ENCODE measurements at regions not wholly inside any gene's neighbourhood (a gene's known extent, or its start where the extent isn't known, plus 50 kb on each side); places are given as distances from the start of the nearest gene placed in this dataset.

DNA sequence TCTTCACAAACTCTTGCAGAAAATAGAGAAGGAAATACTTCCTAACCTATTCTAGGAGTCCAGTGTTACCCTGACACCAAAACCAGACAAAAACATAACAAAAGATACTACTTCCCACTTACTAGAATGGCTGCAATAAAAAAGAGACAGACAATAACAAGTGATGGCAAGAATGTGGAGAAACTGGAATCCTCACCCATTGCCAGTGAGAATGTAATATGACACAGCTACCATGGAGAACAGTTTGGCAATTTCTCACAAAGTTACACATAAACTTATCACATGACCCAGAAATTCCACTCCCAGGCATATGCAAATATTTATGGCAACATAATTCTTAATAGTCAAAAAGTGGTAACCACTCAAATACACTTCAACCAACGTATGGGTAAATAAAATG is 209.8 kb upstream of the CTAGE1 start:
- Mint-ChIP-seq H3K4me1 (peaks cover 0 to 2% (median 0%) of the 10 kb centered on the region in 3 donors), H3K4me3 (no peak overlapping the region), H3K27me3 (peaks cover 4% of the 10 kb centered on the region), H3K27ac (no peak overlapping the region), H3K36me3 (peaks cover 3% of the 10 kb centered on the region), H3K9me3 (peaks cover 2 to 16% (median 4%) of the 10 kb centered on the region in 3 donors)

DNA sequence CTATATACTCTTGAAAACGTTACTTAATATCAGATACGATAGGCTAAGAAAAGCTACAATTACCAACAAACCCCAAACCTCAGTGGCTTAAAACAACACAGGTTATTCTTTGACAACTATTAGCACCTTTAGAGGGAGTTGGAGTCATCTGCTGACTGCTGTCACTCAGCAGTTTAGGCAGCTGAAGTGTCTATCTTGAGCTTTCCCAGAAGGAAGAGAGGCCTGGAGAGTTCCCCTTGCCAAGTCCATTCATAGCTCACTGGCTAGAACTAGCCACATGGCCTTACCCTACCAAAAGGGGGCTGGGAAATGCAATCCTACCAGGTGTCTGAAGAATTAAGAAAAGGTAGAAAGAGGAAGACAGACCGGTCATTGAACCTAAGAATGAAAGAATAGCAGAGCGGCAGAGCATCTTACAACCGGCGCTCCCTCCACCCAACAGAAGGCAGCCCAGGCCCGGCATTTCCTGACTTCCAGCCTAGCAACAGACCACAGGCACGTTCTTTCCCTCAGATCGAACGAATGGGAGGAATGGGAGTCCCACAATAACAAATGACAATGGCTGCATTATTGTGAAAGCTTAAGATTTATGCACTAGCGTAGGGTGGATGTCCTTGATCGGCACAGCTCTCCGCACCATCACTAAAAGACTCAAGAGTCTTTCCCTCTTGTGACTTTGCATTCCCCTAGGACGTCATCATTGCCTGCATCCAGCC is 211.2 kb upstream of the CTAGE1 start:
- H3K27me3 Mint-ChIP-seq: peaks cover 4% of the 10 kb centered on the region
- no peak overlapping the region for H3K4me3 Mint-ChIP-seq
- peaks cover 0 to 2% (median 0%) of the 10 kb centered on the region in 3 donors for H3K4me1 Mint-ChIP-seq
- peaks cover 2 to 14% (median 4%) of the 10 kb centered on the region in 3 donors for H3K9me3 Mint-ChIP-seq
- no peak overlapping the region for H3K27ac Mint-ChIP-seq
- H3K36me3 Mint-ChIP-seq: peaks cover 1% of the 10 kb centered on the region

DNA sequence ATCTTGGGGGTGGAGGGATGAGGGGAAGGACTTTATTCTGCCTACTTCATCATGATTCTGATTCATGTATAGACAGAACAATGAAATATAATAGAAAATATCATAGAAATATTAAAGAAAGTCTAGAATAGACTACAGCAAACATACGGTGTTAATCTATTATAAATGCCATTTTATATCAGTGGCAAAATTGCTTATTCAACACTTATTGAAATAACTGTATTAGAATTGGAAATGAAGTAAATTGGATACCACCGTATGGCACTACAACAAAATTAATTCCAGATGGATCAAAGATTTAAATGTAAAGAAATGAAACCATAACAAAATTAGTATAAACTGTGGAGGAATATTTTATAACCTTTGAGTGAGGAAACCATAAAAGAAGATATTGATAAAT is 213.3 kb upstream of the CTAGE1 start:
- peaks cover 0 to 2% (median 0%) of the 10 kb centered on the region in 3 donors for H3K4me1 Mint-ChIP-seq
- H3K4me3 Mint-ChIP-seq: no peak overlapping the region
- peaks cover 3 to 17% (median 6%) of the 10 kb centered on the region in 3 donors for H3K9me3 Mint-ChIP-seq
- H3K36me3 Mint-ChIP-seq: peaks cover 1% of the 10 kb centered on the region
- no peak overlapping the region for H3K27ac Mint-ChIP-seq
- H3K27me3 Mint-ChIP-seq: no peaks in the 10 kb centered on the region

DNA sequence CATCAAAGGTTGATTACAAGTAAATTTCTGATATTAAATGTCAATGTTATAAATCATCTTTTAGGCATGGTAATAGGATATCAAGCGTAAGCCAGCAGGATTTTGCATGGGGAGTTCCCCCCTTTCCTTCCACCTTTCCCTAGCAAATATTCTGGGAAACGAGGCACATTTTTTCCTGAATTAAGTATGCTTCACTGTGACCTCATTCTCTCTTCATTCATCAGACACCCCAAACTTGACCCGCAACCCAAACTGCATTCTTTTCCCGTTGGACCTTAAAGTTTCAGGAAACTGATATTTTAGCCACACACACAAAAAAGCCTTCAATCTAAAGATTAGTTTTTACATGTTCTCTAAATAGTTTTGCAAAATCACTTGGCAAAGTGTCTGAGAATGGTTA is 214.5 kb upstream of the CTAGE1 start:
- no peak overlapping the region for H3K4me3 Mint-ChIP-seq
- peaks cover 1% of the 10 kb centered on the region for H3K36me3 Mint-ChIP-seq
- H3K27me3 Mint-ChIP-seq: no peaks in the 10 kb centered on the region
- peaks cover 4 to 21% (median 7%) of the 10 kb centered on the region in 3 donors for H3K9me3 Mint-ChIP-seq
- H3K27ac Mint-ChIP-seq: no peak overlapping the region
- H3K4me1 Mint-ChIP-seq: peaks cover 0 to 2% (median 0%) of the 10 kb centered on the region in 3 donors

DNA sequence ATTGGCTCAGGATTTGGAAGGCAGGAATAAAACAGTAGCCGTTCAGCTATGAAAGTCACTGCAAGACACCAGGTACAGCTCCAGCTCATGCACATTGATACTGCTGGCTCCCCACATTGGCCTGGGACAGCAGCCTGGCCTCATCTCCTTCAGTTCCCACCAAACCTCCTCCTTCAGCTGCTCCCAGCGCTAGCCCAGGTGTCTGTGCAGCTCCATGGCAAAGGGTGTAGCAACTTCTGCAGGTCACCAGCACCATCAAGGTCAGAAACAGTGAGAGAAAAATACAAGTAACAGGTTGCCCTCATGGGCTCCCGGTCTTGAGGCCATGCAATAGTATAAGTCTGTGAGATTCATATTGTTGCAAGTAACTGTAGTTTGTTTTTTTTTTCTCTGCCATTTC is 216.7 kb upstream of the CTAGE1 start:
- Mint-ChIP-seq H3K27me3 (no peaks in the 10 kb centered on the region), H3K9me3 (peaks cover 11 to 22% (median 12%) of the 10 kb centered on the region in 3 donors), H3K36me3 (no peaks in the 10 kb centered on the region), H3K4me1 (no peaks in the 10 kb centered on the region), H3K4me3 (no peak overlapping the region), H3K27ac (no peak overlapping the region)

DNA sequence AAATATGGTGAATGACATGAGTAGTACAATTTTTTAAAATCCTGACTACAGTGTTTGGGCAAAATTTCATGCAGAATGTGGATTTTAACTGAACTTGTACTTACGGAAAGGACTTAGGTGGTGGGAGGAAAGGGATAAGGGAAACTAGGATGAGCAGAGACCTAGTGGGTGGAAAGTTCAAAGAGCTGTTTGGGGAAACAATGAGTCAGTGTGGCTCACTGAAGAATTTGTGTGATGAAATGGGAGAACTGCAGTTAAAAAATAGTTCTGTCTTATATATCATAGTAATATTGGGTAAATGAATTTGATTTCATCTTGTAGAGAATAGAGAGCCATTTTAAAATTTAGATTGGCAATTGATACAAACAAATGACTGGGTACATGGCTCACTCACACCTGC is 220.1 kb upstream of the CTAGE1 start:
- no peaks in the 10 kb centered on the region for H3K4me1 Mint-ChIP-seq

DNA sequence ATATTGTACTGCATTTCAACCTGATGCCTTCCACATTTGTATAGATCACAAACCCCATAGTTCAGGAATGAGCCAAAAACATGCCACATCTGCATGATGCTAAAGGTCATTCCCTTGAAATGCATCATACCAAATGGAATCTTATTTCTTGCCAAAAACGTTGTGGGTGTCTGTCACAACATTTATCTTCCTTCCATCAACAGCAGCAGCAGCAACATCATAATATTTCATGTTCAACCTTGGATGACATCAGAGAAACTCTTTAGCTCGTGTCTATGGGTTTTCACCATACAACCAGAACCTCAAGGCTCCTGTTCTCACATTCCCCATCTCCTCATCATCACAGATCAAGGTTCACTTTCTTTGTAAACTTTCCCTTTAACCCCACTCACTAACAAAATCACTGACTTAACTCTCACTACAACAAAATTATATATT is 221.3 kb upstream of the CTAGE1 start:
- Mint-ChIP-seq H3K4me1 (no peaks in the 10 kb centered on the region), H3K27me3 (no peaks in the 10 kb centered on the region), H3K4me3 (no peak overlapping the region), H3K36me3 (peaks cover 3% of the 10 kb centered on the region), H3K27ac (no peak overlapping the region), H3K9me3 (peaks cover 12 to 17% (median 15%) of the 10 kb centered on the region in 3 donors)

More for the DNA sequence above, 220.1 kb upstream of the CTAGE1 start:
- Mint-ChIP-seq H3K9me3 (peaks cover 12 to 17% (median 15%) of the 10 kb centered on the region in 3 donors), H3K27me3 (no peaks in the 10 kb centered on the region), H3K27ac (no peak overlapping the region), H3K4me3 (no peak overlapping the region), H3K36me3 (peaks cover 3% of the 10 kb centered on the region)

DNA sequence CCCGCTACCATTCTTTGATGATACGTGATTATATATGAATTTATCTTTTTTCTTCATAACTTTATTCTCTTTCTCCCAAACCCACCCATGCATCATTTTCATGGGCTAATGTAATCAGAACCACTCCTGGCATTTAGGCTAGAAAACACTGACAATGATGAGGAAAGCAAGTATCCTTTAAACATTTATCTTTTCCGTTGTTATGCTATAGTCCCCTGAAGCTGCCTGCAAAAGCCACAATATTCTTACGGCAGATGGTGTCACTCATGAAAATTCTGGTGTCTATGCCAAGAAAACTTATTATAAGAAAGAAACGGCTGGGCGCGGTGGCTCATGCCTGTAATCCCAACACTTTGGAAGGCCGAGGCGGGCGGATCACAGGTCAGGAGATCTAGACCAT is 221.8 kb upstream of the CTAGE1 start:
- peaks cover 10 to 17% (median 15%) of the 10 kb centered on the region in 3 donors for H3K9me3 Mint-ChIP-seq
- H3K4me3 Mint-ChIP-seq: no peak overlapping the region
- no peak overlapping the region for H3K27ac Mint-ChIP-seq
- H3K36me3 Mint-ChIP-seq: peaks cover 3% of the 10 kb centered on the region
- H3K27me3 Mint-ChIP-seq: no peaks in the 10 kb centered on the region
- H3K4me1 Mint-ChIP-seq: no peaks in the 10 kb centered on the region

DNA sequence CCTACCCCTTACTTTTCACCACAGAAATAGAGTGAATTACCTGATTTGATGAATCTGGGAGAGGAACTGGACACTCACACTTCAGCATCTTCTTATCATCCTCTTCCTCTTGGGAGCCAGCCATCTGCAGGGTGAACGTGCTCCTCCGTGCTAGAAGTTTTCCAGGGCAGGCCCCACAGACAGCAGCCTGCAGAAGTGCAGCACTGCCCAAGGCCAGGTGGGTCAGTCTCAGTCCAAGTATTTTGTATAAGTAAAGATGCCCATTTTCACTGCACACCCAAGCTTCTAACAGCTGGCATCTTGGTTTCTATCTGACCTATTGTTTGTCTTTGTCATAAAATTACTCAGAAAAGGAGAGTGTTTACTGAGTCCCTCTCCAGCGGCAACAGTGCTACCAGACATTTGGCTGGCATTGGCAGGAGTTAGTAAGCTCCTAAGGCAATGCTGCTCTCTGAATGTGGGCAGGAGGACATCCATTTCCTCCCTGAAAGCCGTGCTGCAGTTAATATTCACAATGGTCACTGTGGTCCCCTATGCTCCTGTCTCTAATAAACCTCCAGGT is 222.6 kb upstream of the CTAGE1 start:
- H3K4me3 Mint-ChIP-seq: no peak overlapping the region
- no peak overlapping the region for H3K27ac Mint-ChIP-seq
- no peaks in the 10 kb centered on the region for H3K27me3 Mint-ChIP-seq
- peaks cover 3% of the 10 kb centered on the region for H3K36me3 Mint-ChIP-seq
- H3K4me1 Mint-ChIP-seq: no peaks in the 10 kb centered on the region
- peaks cover 10 to 20% (median 12%) of the 10 kb centered on the region in 3 donors for H3K9me3 Mint-ChIP-seq

DNA sequence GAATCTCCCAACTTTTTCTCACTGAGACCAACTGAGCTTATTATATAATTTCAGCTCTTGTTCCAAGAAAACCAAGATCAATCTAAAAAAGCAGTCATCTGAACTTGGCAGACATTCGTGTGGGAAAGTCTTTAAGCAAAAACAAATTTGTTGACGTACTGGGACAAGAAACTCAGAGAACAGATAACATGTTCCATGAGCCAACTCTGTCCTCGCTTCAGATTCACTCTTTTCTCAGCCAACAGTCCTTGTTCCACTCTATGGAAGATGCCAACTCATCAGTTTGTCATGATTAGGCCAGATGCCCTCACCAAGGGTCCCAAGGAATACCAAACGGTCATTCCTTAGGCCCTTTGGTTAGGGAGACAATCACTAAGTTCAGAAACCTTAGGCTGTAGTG is 224.2 kb upstream of the CTAGE1 start:
- Mint-ChIP-seq H3K36me3 (peaks cover 3% of the 10 kb centered on the region), H3K4me1 (no peaks in the 10 kb centered on the region), H3K9me3 (peaks cover 4 to 20% (median 9%) of the 10 kb centered on the region in 3 donors), H3K27me3 (no peaks in the 10 kb centered on the region), H3K27ac (no peak overlapping the region), H3K4me3 (no peak overlapping the region)

DNA sequence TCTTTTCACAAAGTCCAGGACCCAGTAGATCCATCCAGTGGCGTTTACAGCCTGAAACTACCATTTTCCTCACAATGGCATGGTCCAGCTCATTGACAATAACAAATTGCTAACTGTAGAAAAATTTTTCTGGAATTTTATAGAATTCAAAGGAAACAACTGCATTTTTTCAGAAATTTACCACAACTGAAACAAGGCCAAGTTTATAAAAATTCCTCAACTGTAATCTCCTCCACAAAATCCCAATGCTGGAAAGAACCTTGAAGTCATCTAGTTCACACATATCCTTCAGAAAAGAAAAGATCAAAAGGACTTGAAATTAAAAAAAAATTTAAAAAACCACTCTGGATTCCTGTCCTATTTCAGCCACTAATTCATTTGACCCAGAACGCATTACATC is 226.0 kb upstream of the CTAGE1 start:
- Mint-ChIP-seq H3K4me3 (no peak overlapping the region), H3K27me3 (no peaks in the 10 kb centered on the region), H3K4me1 (no peaks in the 10 kb centered on the region), H3K27ac (no peak overlapping the region), H3K36me3 (peaks cover 3% of the 10 kb centered on the region), H3K9me3 (peaks cover 0 to 16% (median 4%) of the 10 kb centered on the region in 3 donors)

DNA sequence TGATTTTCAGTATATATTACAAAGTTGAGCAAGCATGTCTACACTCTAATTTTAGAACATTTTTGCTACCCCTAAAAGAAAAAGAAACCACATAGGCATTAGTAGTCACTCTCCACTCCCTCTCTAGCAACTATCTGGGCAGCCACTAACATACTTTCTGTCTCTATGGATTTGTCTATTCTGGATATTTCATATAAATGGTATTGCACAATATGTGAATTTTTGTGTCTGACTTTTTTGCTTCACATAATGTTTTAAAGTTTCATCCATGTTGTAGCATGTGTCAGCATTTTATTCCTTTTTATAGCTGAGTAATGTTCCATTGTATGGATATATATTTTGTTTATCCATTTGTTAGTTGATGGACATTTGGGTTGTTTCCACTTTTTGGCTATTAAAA is 232.5 kb upstream of the CTAGE1 start:
- Mint-ChIP-seq H3K4me1 (no peaks in the 10 kb centered on the region), H3K27me3 (no peaks in the 10 kb centered on the region), H3K4me3 (no peak overlapping the region), H3K27ac (no peak overlapping the region), H3K36me3 (no peaks in the 10 kb centered on the region), H3K9me3 (peaks cover 3 to 17% (median 12%) of the 10 kb centered on the region in 3 donors)

DNA sequence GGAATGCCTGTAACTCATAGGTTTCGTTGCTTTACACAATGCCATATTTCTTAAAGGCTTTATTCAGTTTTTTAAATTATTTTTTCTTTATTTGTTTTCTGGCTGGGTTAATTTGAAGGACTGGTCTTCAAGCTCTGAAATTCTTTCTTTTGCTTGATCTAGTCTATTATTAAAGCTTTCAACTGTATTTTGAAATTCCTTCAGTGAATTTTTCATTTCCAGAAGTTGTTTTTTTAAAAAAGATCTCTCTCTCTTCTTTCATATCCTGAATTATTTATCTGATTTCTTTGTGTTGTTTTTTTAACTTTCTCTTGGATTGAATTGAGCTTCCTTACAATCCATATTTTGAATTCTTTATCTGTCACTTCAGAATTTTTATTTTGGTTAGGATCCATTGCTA is 239.9 kb upstream of the CTAGE1 start:
- H3K27ac Mint-ChIP-seq: no peak overlapping the region
- no peak overlapping the region for H3K4me3 Mint-ChIP-seq
- no peaks in the 10 kb centered on the region for H3K4me1 Mint-ChIP-seq
- peaks cover 2 to 38% (median 32%) of the 10 kb centered on the region in 3 donors for H3K9me3 Mint-ChIP-seq
- H3K36me3 Mint-ChIP-seq: no peaks in the 10 kb centered on the region
- H3K27me3 Mint-ChIP-seq: peaks cover 1% of the 10 kb centered on the region

DNA sequence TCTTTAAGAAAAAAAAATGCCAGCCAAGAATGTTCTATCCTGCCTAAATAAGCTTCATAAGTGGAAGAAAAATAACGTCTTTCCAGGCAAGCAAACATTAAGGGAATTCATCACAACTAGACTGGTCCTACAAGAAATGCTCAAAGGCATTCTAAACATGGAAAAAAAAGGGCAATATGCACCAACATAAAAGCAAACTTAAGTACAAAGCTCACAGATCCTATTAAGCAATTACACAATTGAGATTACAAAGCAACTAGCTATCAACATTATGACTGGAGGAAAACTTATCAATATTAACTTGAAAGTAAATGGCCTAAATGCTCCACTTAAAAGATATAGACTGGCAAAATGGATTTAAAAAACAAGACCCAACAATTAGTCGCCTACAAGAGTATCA is 240.6 kb upstream of the CTAGE1 start:
- Mint-ChIP-seq H3K27ac (no peak overlapping the region), H3K4me1 (no peaks in the 10 kb centered on the region), H3K9me3 (peaks cover 4 to 40% (median 37%) of the 10 kb centered on the region in 3 donors), H3K27me3 (peaks cover 1% of the 10 kb centered on the region), H3K4me3 (no peak overlapping the region), H3K36me3 (peaks cover 1% of the 10 kb centered on the region)

DNA sequence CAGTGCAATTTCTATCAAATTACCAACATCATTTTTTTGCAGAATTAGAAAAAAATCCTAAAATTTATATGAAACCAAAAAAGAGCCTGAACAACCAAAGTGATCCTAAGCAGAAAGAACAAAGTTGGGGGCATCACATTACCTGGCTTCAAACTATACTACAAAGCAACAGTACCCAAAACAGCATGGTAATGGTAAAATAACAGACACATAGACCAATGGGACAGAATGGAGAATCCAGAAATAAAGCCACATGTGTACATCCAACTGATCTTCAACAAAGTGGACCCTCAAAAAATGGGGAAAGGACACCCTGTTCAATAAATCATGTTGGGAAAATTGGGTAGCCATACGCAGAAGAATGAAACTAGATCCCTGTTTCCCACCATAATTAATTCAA is 245.7 kb upstream of the CTAGE1 start:
- no peak overlapping the region for H3K27ac Mint-ChIP-seq
- no peaks in the 10 kb centered on the region for H3K27me3 Mint-ChIP-seq
- H3K4me1 Mint-ChIP-seq: no peaks in the 10 kb centered on the region
- peaks cover 11 to 39% (median 26%) of the 10 kb centered on the region in 3 donors for H3K9me3 Mint-ChIP-seq
- no peak overlapping the region for H3K4me3 Mint-ChIP-seq
- H3K36me3 Mint-ChIP-seq: peaks cover 1% of the 10 kb centered on the region

DNA sequence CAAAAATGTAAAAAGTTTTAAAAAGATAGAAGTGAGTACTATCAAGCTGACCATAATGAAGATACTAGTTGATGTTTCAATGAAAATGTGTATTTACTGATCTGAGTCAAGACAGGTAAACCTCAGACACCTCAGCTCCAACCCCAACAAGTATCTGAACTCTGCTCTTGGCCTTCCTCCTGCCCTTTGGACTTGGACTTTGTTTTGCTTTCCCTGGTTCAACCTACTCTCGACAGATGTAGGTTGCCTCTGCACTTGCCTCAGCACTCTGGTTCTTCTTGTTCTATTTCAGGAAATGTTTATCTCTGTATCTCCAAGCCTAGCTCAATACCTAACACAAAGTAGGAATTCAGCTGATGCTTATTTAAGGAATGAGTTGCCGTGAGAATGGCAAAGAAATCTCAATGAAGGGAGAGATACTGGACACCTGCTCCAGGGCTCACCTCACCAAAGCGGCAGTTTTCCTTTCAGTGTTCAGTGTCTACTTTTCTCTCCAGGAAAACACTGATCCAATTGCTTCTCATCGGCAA is 248.8 kb upstream of the CTAGE1 start:
- peaks cover 11 to 26% (median 21%) of the 10 kb centered on the region in 3 donors for H3K9me3 Mint-ChIP-seq
- H3K4me1 Mint-ChIP-seq: no peaks in the 10 kb centered on the region
- H3K27me3 Mint-ChIP-seq: no peaks in the 10 kb centered on the region

More for the DNA sequence above, 248.8 kb upstream of the CTAGE1 start:
- Mint-ChIP-seq H3K4me3 (no peak overlapping the region), H3K36me3 (peaks cover 1% of the 10 kb centered on the region), H3K27ac (no peak overlapping the region)
